Lower leg skin (tissue), 4 donors: ENCODE measurements at regions not wholly inside any gene's neighbourhood (a gene's known extent, or its start where the extent isn't known, plus 50 kb on each side); places are given as distances from the start of the nearest gene placed in this dataset.

ENCODE experiments used
- DNase-seq, 2 donors: peaks; one replicate each; pipeline ENCODE4 v3.0.0-alpha.2; 2019; ENCODE audit warnings: low spot score in 2 of 2
- H3K4me3 ChIP-seq: fragments of 200-600 bp; sonication (generic); 2 replicates; pipeline ENCODE4 v1.5.1; 2017; ENCODE audit warnings: mild to moderate bottlenecking, low read depth; ENCODE audit not compliant: poor library complexity, severe bottlenecking
- POLR2A ChIP-seq, 2 donors: fragments of 450-650 bp; IDR thresholded peaks; one replicate each; pipeline ENCODE4 v1.6.1; 2016 to 2017; ENCODE audit warnings: antibody characterized with exemption in 2 of 2, mild to moderate bottlenecking in 1 of 2, moderate library complexity in 1 of 2
- WGBS, 2 donors: methylation state at CpG; one replicate each; pipeline ENCODE4 v1.1.5; 2018; 5-methylcytosine and 5-hydroxymethylcytosine counted together
- intact Hi-C: fragments of 100-400 bp; cut with DNase I; formaldehyde crosslinking; loops from one replicate; pipeline ENCODE4 v1.15.0; 2023; ENCODE audit warnings: low total_unique reads
- TF ChIP-seq, protein P1 (sequence below), 3 donors: fragments of 450-650 bp; IDR thresholded peaks; one replicate each; pipeline ENCODE4 v1.5.1; 2016; ENCODE audit warnings: antibody characterized with exemption in 3 of 3, mild to moderate bottlenecking in 3 of 3, moderate library complexity in 2 of 3

DNA sequence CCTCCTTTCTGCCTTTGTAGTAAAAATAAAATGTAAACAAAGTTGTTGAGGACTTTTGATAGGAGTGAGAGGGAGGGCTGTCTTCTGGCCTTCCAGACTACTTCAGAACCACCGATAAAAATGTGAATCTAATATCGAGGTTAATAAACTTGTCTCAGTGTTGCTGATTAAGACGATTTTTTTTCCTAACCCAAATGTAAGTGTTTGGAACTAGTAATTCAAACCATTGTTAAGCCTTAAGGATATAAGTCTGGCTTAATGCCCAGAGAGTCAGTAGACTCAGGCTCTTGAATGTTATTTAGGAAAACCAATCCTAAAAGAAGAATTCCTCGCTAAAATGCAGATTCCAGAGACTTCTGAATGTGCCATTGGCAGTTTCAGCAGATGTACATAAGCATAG, 356.9 kb downstream of the SIPA1L2 start:
- intact Hi-C loops: no loop called here
- no peak for TF ChIP-seq POLR2A (IDR thresholded peaks at IDR 0.05)
- TF ChIP-seq, protein P1, sequence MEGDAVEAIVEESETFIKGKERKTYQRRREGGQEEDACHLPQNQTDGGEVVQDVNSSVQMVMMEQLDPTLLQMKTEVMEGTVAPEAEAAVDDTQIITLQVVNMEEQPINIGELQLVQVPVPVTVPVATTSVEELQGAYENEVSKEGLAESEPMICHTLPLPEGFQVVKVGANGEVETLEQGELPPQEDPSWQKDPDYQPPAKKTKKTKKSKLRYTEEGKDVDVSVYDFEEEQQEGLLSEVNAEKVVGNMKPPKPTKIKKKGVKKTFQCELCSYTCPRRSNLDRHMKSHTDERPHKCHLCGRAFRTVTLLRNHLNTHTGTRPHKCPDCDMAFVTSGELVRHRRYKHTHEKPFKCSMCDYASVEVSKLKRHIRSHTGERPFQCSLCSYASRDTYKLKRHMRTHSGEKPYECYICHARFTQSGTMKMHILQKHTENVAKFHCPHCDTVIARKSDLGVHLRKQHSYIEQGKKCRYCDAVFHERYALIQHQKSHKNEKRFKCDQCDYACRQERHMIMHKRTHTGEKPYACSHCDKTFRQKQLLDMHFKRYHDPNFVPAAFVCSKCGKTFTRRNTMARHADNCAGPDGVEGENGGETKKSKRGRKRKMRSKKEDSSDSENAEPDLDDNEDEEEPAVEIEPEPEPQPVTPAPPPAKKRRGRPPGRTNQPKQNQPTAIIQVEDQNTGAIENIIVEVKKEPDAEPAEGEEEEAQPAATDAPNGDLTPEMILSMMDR (IDR thresholded peaks at IDR 0.05): no peak
- no peak for DNase-seq
- H3K4me3 ChIP-seq: no peak overlapping the region
- WGBS, 2 donors: 60 to 70% methylated on average over 4 of the region's 4 CpGs

DNA sequence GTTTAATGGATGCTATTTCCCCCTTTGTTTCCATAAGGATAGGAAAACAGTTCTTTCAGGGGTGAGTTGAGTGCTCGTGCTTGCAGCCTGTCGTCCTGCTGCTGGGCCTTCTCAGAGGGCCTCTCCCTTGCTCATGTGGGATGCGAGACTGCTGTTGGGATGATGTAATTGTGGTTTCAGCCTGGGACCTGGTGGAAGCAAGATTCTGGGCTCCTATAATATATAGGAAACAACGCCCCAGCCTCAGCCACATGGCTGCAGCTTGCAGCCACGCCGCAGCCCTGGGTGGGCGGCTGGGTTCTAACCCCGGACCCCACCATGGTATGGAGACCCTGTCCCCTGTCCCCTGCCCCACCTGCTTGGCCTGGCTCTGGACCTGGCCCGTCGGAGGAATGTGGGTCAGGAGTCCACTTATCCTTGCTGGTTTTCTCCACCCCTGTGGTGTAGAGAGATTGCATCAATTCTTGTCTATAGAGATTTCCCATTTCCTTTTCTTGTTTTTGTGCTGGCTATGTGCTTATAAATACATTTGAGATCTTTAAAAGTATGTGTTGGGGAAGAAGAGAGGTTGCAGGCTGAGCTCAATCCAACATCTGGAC, 357.8 kb downstream of the SIPA1L2 start:
- 74 to 84% methylated on average over 10 of the region's 10 CpGs for WGBS, 2 donors

DNA sequence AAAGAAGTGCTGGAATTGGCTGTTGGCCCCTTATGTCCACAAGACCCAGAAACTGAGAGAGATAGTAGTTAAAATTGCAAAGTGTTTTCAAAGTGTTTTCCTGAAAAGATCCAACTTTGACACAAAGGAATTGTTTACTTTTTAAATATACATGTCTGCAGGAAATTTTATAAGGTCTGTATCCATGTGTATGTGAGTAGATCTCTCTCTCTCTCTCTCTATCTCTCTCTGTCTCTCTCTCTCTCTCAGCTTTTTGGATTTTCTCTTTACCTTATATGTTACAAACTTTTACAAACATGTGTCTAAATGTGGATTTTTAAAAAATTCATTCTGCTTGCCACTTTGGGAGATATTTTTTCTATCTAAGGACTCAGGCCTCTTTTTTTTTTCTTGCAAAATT, 358.6 kb downstream of the SIPA1L2 start:
- H3K4me3 ChIP-seq: no peak overlapping the region
- intact Hi-C loops: no loop called here
- DNase-seq: no peak
- TF ChIP-seq, protein P1 (IDR thresholded peaks at IDR 0.05): no peak
- TF ChIP-seq POLR2A (IDR thresholded peaks at IDR 0.05): no peak

More for the DNA sequence above, 357.8 kb downstream of the SIPA1L2 start:
- no peak for DNase-seq
- H3K4me3 ChIP-seq: no peak overlapping the region
- TF ChIP-seq, protein P1 (IDR thresholded peaks at IDR 0.05): no peak
- TF ChIP-seq POLR2A (IDR thresholded peaks at IDR 0.05): no peak
- intact Hi-C loops: no loop called here

DNA sequence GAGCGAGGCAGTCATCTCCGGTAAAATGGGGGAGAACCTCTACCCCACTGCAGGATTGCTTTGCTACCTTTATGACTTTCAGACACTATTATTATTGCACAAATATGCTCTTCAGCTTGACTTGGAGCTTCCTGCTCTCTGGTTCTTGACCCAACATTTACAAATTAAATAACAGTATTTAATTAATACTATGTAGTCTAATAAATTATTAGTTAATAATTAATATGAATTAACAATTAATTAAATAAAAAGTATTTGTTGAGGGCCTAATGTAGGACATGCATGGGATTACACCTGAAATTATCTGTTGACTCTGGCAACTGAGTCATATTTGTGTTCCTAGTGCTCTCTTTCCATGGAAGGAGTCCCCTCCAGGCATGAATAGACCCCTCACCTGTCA, 359.9 kb downstream of the SIPA1L2 start:
- WGBS, 2 donors: 93 to 98% methylated on average over 2 of the region's 2 CpGs
- no peak for TF ChIP-seq POLR2A (IDR thresholded peaks at IDR 0.05)
- TF ChIP-seq, protein P1 (IDR thresholded peaks at IDR 0.05): no peak
- no peak for DNase-seq
- intact Hi-C loops: no loop called here
- H3K4me3 ChIP-seq: no peak overlapping the region

DNA sequence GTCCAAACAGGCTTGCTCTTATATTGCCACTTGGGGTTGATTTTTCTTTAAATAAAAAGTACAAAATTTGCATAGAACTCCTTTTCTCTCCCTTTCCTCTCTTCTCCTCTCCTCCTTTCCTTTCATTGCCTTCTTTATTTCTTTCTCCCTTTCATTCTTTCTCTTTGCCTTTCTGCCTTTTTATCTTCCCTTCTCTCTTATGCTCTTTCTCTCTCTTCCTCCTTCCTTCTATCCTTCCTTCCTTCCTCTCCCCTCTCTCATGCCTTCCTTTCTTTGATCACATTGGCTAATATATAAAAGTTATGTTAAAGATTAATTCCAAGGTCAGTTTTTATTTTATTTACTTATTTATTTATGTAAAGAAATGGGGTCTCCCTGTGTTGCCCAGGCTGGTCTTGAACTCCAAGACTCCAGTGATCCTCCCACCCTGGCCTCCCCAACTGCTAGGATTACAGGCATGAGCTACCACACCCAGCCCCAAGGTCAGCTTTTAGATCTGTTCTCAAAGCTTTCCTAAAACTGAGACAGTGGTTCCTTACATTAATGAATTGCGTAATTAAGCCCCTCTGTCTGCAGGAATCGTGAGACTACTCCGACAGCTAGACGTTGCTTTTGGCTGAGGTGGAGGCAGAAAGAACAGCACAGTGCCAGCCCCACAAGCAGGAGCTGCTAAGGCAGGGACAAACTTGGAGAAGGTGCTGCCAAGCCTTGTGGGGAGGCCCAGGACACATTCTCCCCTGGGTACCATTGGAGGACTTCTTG, 361.9 kb downstream of the SIPA1L2 start:
- no peak overlapping the region for H3K4me3 ChIP-seq
- WGBS, 2 donors: 86 to 93% methylated on average over 4 of the region's 4 CpGs
- TF ChIP-seq, protein P1 (IDR thresholded peaks at IDR 0.05): no peak
- TF ChIP-seq POLR2A (IDR thresholded peaks at IDR 0.05): no peak
- no peak for DNase-seq
- intact Hi-C loops: no loop called here
